Aorta (tissue), 5 donors: ENCODE measurements at regions not wholly inside any gene's neighbourhood (a gene's known extent, or its start where the extent isn't known, plus 50 kb on each side); places are given as distances from the start of the nearest gene placed in this dataset.

Experiments used
- ATAC-seq: fragments of 200-7000 bp; cut with Tn5 transposase; one replicate; pipeline ENCODE4 v1.9.1; 2022; ENCODE audit warnings: moderate library complexity; ENCODE audit not compliant: low FRiP score
- DNase-seq, 2 donors: peaks; one replicate each; pipeline ENCODE4 v3.0.0-alpha.2; 2020
- H3K27ac ChIP-seq, 2 donors: one replicate each; pipeline ENCODE4 v1.5.1; 2013; ENCODE audit warnings: low read length in 2 of 2, mild to moderate bottlenecking in 2 of 2, moderate library complexity in 2 of 2, control low read depth in 1 of 2, inconsistent platforms in 1 of 2, low read depth in 1 of 2
- H3K27me3 ChIP-seq, 2 donors: one replicate each; pipeline ENCODE4 v1.6.1; 2013; ENCODE audit warnings: control low read depth in 1 of 2, low read length in 1 of 2, mild to moderate bottlenecking in 1 of 2, moderate library complexity in 1 of 2; ENCODE audit not compliant: insufficient read depth in 2 of 2, control insufficient read depth in 1 of 2
- H3K36me3 ChIP-seq, 2 donors: one replicate each; pipeline ENCODE4 v1.6.1; 2013; ENCODE audit warnings: control low read depth in 1 of 2, low read length in 1 of 2, mild to moderate bottlenecking in 1 of 2; ENCODE audit not compliant: insufficient read depth in 2 of 2, control insufficient read depth in 1 of 2
- H3K4me1 ChIP-seq, 2 donors: one replicate each; pipeline ENCODE4 v1.6.1; 2013; ENCODE audit warnings: low read length in 2 of 2, control low read depth in 1 of 2, mild to moderate bottlenecking in 1 of 2, moderate library complexity in 1 of 2; ENCODE audit not compliant: insufficient read depth in 2 of 2, control insufficient read depth in 1 of 2
- H3K4me3 ChIP-seq, 2 donors: one replicate each; pipeline ENCODE4 v1.5.1; 2013; ENCODE audit warnings: low read length in 2 of 2, control low read depth in 1 of 2, mild to moderate bottlenecking in 1 of 2
- H3K9me3 ChIP-seq: one replicate; pipeline ENCODE4 v1.6.1; 2013; ENCODE audit warnings: mild to moderate bottlenecking, low read length; ENCODE audit not compliant: control insufficient read depth
- WGBS, 2 donors: extraction: QIAGEN DNeasy Blood & Tissue Kit; methylation state at CpG; one replicate each; pipeline ENCODE4 v1.1.7; 2013; 5-methylcytosine and 5-hydroxymethylcytosine counted together
- intact Hi-C, 2 donors: fragments of 100-400 bp; cut with DNase I; formaldehyde crosslinking; loops; one replicate each; pipeline versions ENCODE4 v1.14.2 to v1.15.0; 2022
- donor health status: healthy with polysubstance abuse.
- donor health status: Bipolar disorder and iron deficiency.
- donor health status: DM: no; HTN: no; CAD: no.
- donor health status: DM: no; HTN: no; CAD: no.
- donor health status: DM: yes; HTN: yes; CAD: no.

GRCh38 chr18:37676276-37676675 lies 110.7 kb upstream of the CELF4 start:
- no peak for DNase-seq
- H3K9me3 ChIP-seq = no peaks in the 10 kb centered on the region
- H3K4me3 ChIP-seq = no peak overlapping the region
- H3K4me1 ChIP-seq = no peaks in the 10 kb centered on the region
- no peaks in the 10 kb centered on the region for H3K36me3 ChIP-seq
- H3K27me3 ChIP-seq = no peaks in the 10 kb centered on the region
- 85 to 91% methylated on average over 1 of the region's 1 CpG for WGBS, 2 donors
- intact Hi-C loops = no loop called here
- ATAC-seq = no peak
- no peak overlapping the region for H3K27ac ChIP-seq

- DNase-seq (no peak), ATAC-seq (no peak)
- intact Hi-C loops = no loop called here
- H3K27me3 ChIP-seq = no peaks in the 10 kb centered on the region
- no peaks in the 10 kb centered on the region for H3K4me1 ChIP-seq
- no peaks in the 10 kb centered on the region for H3K36me3 ChIP-seq
- no peak overlapping the region for H3K27ac ChIP-seq
- no peak overlapping the region for H3K4me3 ChIP-seq
- 82 to 87% methylated on average over 1 of the region's 1 CpG for WGBS, 2 donors
- no peaks in the 10 kb centered on the region for H3K9me3 ChIP-seq
Measured at GRCh38 chr18:37675699-37676098, 110.1 kb upstream of the CELF4 start.

GRCh38 chr18:37674570-37674969 lies 109.0 kb upstream of the CELF4 start:
- no peaks in the 10 kb centered on the region for H3K4me1 ChIP-seq
- WGBS, 2 donors = 80% methylated on average over 4 of the region's 4 CpGs
- no peak for DNase-seq
- no peaks in the 10 kb centered on the region for H3K9me3 ChIP-seq
- no peak overlapping the region for H3K27ac ChIP-seq
- H3K27me3 ChIP-seq = no peaks in the 10 kb centered on the region
- ATAC-seq = no peak
- intact Hi-C loops = no loop called here
- H3K36me3 ChIP-seq = no peaks in the 10 kb centered on the region
- no peak overlapping the region for H3K4me3 ChIP-seq

- intact Hi-C loops = no loop called here
- Histone ChIP-seq H3K9me3 (no peaks in the 10 kb centered on the region), H3K27ac (no peak overlapping the region), H3K4me3 (no peak overlapping the region), H3K27me3 (no peaks in the 10 kb centered on the region), H3K36me3 (no peaks in the 10 kb centered on the region), H3K4me1 (no peaks in the 10 kb centered on the region)
- 74 to 77% methylated on average over 9 of the region's 9 CpGs for WGBS, 2 donors
- DNase-seq = no peak
- no peak for ATAC-seq
Measured at GRCh38 chr18:37673671-37674070, 108.1 kb upstream of the CELF4 start.

- H3K36me3 ChIP-seq = no peaks in the 10 kb centered on the region
- H3K4me1 ChIP-seq = no peaks in the 10 kb centered on the region
- no peaks in the 10 kb centered on the region for H3K9me3 ChIP-seq
- H3K4me3 ChIP-seq = no peak overlapping the region
- H3K27me3 ChIP-seq = no peaks in the 10 kb centered on the region
- WGBS, 2 donors = 40 to 41% methylated on average over 3 of the region's 3 CpGs
- intact Hi-C loops = no loop called here
- H3K27ac ChIP-seq = no peak overlapping the region
- no peak for ATAC-seq
- no peak for DNase-seq
Measured at GRCh38 chr18:37672932-37673595, 107.5 kb upstream of the CELF4 start.

GRCh38 chr18:37672001-37672400 lies 106.4 kb upstream of the CELF4 start:
- Histone ChIP-seq H3K9me3 (no peaks in the 10 kb centered on the region), H3K27me3 (no peaks in the 10 kb centered on the region), H3K4me3 (no peak overlapping the region), H3K27ac (no peak overlapping the region), H3K4me1 (no peaks in the 10 kb centered on the region), H3K36me3 (no peaks in the 10 kb centered on the region)
- DNase-seq = no peak
- intact Hi-C loops = no loop called here
- ATAC-seq = no peak
- 86 to 94% methylated on average over 2 of the region's 2 CpGs for WGBS, 2 donors

GRCh38 chr18:37671530-37671929 lies 105.9 kb upstream of the CELF4 start:
- Histone ChIP-seq H3K9me3 (no peaks in the 10 kb centered on the region), H3K36me3 (no peaks in the 10 kb centered on the region), H3K4me1 (no peaks in the 10 kb centered on the region), H3K27me3 (no peaks in the 10 kb centered on the region), H3K27ac (no peak overlapping the region), H3K4me3 (no peak overlapping the region)
- DNase-seq (no peak), ATAC-seq (no peak)
- 85 to 86% methylated on average over 6 of the region's 6 CpGs for WGBS, 2 donors
- intact Hi-C loops = no loop called here

- no peaks in the 10 kb centered on the region for H3K36me3 ChIP-seq
- no peak overlapping the region for H3K4me3 ChIP-seq
- no peak for ATAC-seq
- H3K27ac ChIP-seq = no peak overlapping the region
- DNase-seq = no peak
- H3K27me3 ChIP-seq = no peaks in the 10 kb centered on the region
- no peaks in the 10 kb centered on the region for H3K4me1 ChIP-seq
- WGBS, 2 donors = 97% methylated on average over 14 of the region's 14 CpGs
- no peaks in the 10 kb centered on the region for H3K9me3 ChIP-seq
- intact Hi-C loops = no loop called here
Measured at GRCh38 chr18:37671119-37671518, 105.5 kb upstream of the CELF4 start.

GRCh38 chr18:37669991-37670534 lies 104.5 kb upstream of the CELF4 start:
- Histone ChIP-seq H3K27ac (no peak overlapping the region), H3K27me3 (no peaks in the 10 kb centered on the region), H3K9me3 (no peaks in the 10 kb centered on the region), H3K4me1 (no peaks in the 10 kb centered on the region), H3K36me3 (no peaks in the 10 kb centered on the region), H3K4me3 (no peak overlapping the region)
- 93 to 94% methylated on average over 17 of the region's 17 CpGs for WGBS, 2 donors
- DNase-seq (no peak), ATAC-seq (no peak)
- intact Hi-C loops = no loop called here
